SK-N-SH treated with all-trans-retinoic acid at 6 μM for 48 hours (cell line): ENCODE measurements at regions not wholly inside any gene's neighbourhood (a gene's known extent, or its start where the extent isn't known, plus 50 kb on each side); places are given as distances from the start of the nearest gene placed in this dataset.

ENCODE experiments used
- ATAC-seq: fragments of 200-7000 bp; cut with Tn5 transposase; 3 replicates; pipeline ENCODE4 v1.9.1; 2020; ENCODE audit warnings: mild to moderate bottlenecking, moderate library complexity
- ARNTL ChIP-seq: fragments of 450-650 bp; formaldehyde crosslinking; IDR thresholded peaks from 2 replicates; pipeline ENCODE4 v1.5.0; 2020; ENCODE audit warnings: low read depth, mild to moderate bottlenecking, moderate library complexity, borderline replicate concordance
- BACH2 ChIP-seq: fragments of 250-450 bp; sonication (Bioruptor Pico); IDR thresholded peaks from 2 replicates; pipeline ENCODE4 v1.9.0; 2021; ENCODE audit warnings: mild to moderate bottlenecking, borderline replicate concordance
- CREB5 ChIP-seq: fragments of 250-450 bp; sonication (Bioruptor Pico); IDR thresholded peaks from 2 replicates; pipeline ENCODE4 v1.5.1; 2020; ENCODE audit warnings: low read depth, mild to moderate bottlenecking, moderate library complexity
- CSDC2 ChIP-seq: fragments of 250-450 bp; sonication (Bioruptor Pico); IDR thresholded peaks from 2 replicates; pipeline ENCODE4 v1.5.0; 2020; ENCODE audit warnings: mild to moderate bottlenecking, moderate library complexity
- CSRNP3 ChIP-seq: fragments of 250-450 bp; sonication (Bioruptor Pico); IDR thresholded peaks from 2 replicates; pipeline ENCODE4 v1.5.1; 2021; ENCODE audit warnings: mild to moderate bottlenecking, moderate library complexity
- ESRRG ChIP-seq: fragments of 250-450 bp; sonication (Bioruptor Pico); IDR thresholded peaks from 2 replicates; pipeline ENCODE4 v1.6.1; 2021; ENCODE audit warnings: mild to moderate bottlenecking
- GLIS3 ChIP-seq: fragments of 250-450 bp; sonication (Bioruptor Pico); IDR thresholded peaks from 2 replicates; pipeline ENCODE4 v1.5.0; 2020; ENCODE audit warnings: mild to moderate bottlenecking, moderate library complexity
- ISL1 ChIP-seq: fragments of 250-450 bp; sonication (Bioruptor Pico); IDR thresholded peaks from 2 replicates; pipeline ENCODE4 v2.1.2; 2022; ENCODE audit warnings: mild to moderate bottlenecking, moderate library complexity
- OSR1 ChIP-seq: fragments of 250-450 bp; sonication (Bioruptor Pico); IDR thresholded peaks from 2 replicates; pipeline ENCODE4 v1.8.0; 2022; ENCODE audit warnings: moderate library complexity, mild to moderate bottlenecking, inconsistent platforms
- PATZ1 ChIP-seq: fragments of 250-450 bp; sonication (Bioruptor Pico); IDR thresholded peaks from 2 replicates; pipeline ENCODE4 v1.8.0; 2020; ENCODE audit warnings: mild to moderate bottlenecking, moderate library complexity, borderline replicate concordance
- POU6F1 ChIP-seq: fragments of 250-450 bp; sonication (Bioruptor Pico); IDR thresholded peaks from 2 replicates; pipeline ENCODE4 v1.8.0; 2021; ENCODE audit warnings: low read depth, mild to moderate bottlenecking, moderate library complexity, borderline replicate concordance
- PPARA ChIP-seq: fragments of 250-450 bp; sonication (Bioruptor Pico); IDR thresholded peaks from 2 replicates; pipeline ENCODE4 v1.5.0; 2020; ENCODE audit warnings: mild to moderate bottlenecking, borderline replicate concordance
- RARB ChIP-seq: fragments of 250-450 bp; sonication (Bioruptor Pico); IDR thresholded peaks from 2 replicates; pipeline ENCODE4 v1.8.0; 2021; ENCODE audit warnings: mild to moderate bottlenecking, moderate library complexity
- SNAI2 ChIP-seq: fragments of 250-450 bp; sonication (Bioruptor Pico); IDR thresholded peaks from 2 replicates; pipeline ENCODE4 v1.5.0; 2020; ENCODE audit warnings: mild to moderate bottlenecking, moderate library complexity
- TCF4 ChIP-seq: fragments of 250-450 bp; sonication (Bioruptor Pico); IDR thresholded peaks from 2 replicates; pipeline ENCODE4 v1.8.0; 2021; ENCODE audit warnings: mild to moderate bottlenecking, moderate library complexity, borderline replicate concordance
- TOX ChIP-seq: fragments of 250-450 bp; sonication (Bioruptor Pico); IDR thresholded peaks from 2 replicates; pipeline ENCODE4 v1.8.0; 2021; ENCODE audit warnings: mild to moderate bottlenecking, moderate library complexity, borderline replicate concordance
- TSHZ2 ChIP-seq: fragments of 250-450 bp; sonication (Bioruptor Pico); IDR thresholded peaks from 2 replicates; pipeline ENCODE4 v1.5.0; 2020; ENCODE audit warnings: mild to moderate bottlenecking, moderate library complexity
- ZC3H10 ChIP-seq: fragments of 250-450 bp; sonication (Bioruptor Pico); IDR thresholded peaks from 2 replicates; pipeline ENCODE4 v1.5.1; 2021; ENCODE audit warnings: mild to moderate bottlenecking, moderate library complexity
- ZFP3 ChIP-seq: fragments of 250-450 bp; sonication (Bioruptor Pico); IDR thresholded peaks from 2 replicates; pipeline ENCODE4 v1.5.0; 2020; ENCODE audit warnings: mild to moderate bottlenecking, moderate library complexity
- ZFP30 ChIP-seq: fragments of 450-650 bp; formaldehyde crosslinking; IDR thresholded peaks from 2 replicates; pipeline ENCODE4 v1.5.0; 2022; ENCODE audit warnings: mild to moderate bottlenecking, moderate library complexity
- ZNF565 ChIP-seq: fragments of 450-650 bp; formaldehyde crosslinking; conservative IDR thresholded peaks from 2 replicates; pipeline ENCODE4 v1.5.0; 2020; ENCODE audit warnings: low read depth, mild to moderate bottlenecking, moderate library complexity
- ZNF70 ChIP-seq: fragments of 450-650 bp; formaldehyde crosslinking; IDR thresholded peaks from 2 replicates; pipeline ENCODE4 v1.5.0; 2020; ENCODE audit warnings: mild to moderate bottlenecking, moderate library complexity
- ZNF8 ChIP-seq: fragments of 450-650 bp; formaldehyde crosslinking; IDR thresholded peaks from 2 replicates; pipeline ENCODE4 v1.5.0; 2020; ENCODE audit warnings: mild to moderate bottlenecking, moderate library complexity

GRCh38 chr2:217307023-217307422 lies 447.2 kb upstream of the TNP1 start:
- TF ChIP-seq TSHZ2 (CRISPR knock-in tag) = no peak
- no peak for TF ChIP-seq ISL1 (CRISPR knock-in tag)
- no peak for TF ChIP-seq TCF4 (CRISPR knock-in tag)
- TF ChIP-seq CREB5 = no peak
- no peak for TF ChIP-seq PPARA (CRISPR knock-in tag)
- no peak for TF ChIP-seq ZFP3 (CRISPR knock-in tag)
- no peak for TF ChIP-seq OSR1
- TF ChIP-seq CSRNP3 = no peak
- TF ChIP-seq ZNF70 (CRISPR knock-in tag) = no peak
- no peak for TF ChIP-seq ZNF565
- TF ChIP-seq PATZ1 (CRISPR knock-in tag) = no peak
- TF ChIP-seq ZC3H10 (CRISPR knock-in tag) = no peak
- no peak for TF ChIP-seq ESRRG (CRISPR knock-in tag)
- no peak for TF ChIP-seq ARNTL (CRISPR knock-in tag)
- no peak for TF ChIP-seq ZNF8 (CRISPR knock-in tag)
- no peak for TF ChIP-seq GLIS3 (CRISPR knock-in tag)
- no peak for TF ChIP-seq ZFP30 (CRISPR knock-in tag)
- TF ChIP-seq TOX (CRISPR knock-in tag) = no peak
- TF ChIP-seq POU6F1 (CRISPR knock-in tag) = no peak
- TF ChIP-seq CSDC2 (CRISPR knock-in tag) = no peak
- no peak for ATAC-seq

GRCh38 chr2:217305882-217306281 lies 446.0 kb upstream of the TNP1 start:
- TF ChIP-seq PPARA (CRISPR knock-in tag) (no peak), ZNF70 (CRISPR knock-in tag) (no peak), ZC3H10 (CRISPR knock-in tag) (no peak), SNAI2 (CRISPR knock-in tag) (no peak), ZFP30 (CRISPR knock-in tag) (no peak), ZNF8 (CRISPR knock-in tag) (no peak)
- TF ChIP-seq, all 23 proteins: peak for 0
- ATAC-seq = no peak

GRCh38 chr2:217304582-217304981 lies 444.7 kb upstream of the TNP1 start:
- no peak for ATAC-seq
- TF ChIP-seq ZNF70 (CRISPR knock-in tag) = no peak
- no peak for TF ChIP-seq CSDC2 (CRISPR knock-in tag)
- no peak for TF ChIP-seq ZFP30 (CRISPR knock-in tag)
- TF ChIP-seq BACH2 (CRISPR knock-in tag) = no peak
- no peak for TF ChIP-seq RARB (CRISPR knock-in tag)
- TF ChIP-seq PPARA (CRISPR knock-in tag) = no peak
- no peak for TF ChIP-seq ISL1 (CRISPR knock-in tag)
- no peak for TF ChIP-seq ZNF565
- no peak for TF ChIP-seq OSR1
- no peak for TF ChIP-seq TOX (CRISPR knock-in tag)
- no peak for TF ChIP-seq TCF4 (CRISPR knock-in tag)
- TF ChIP-seq GLIS3 (CRISPR knock-in tag) = no peak
- TF ChIP-seq ARNTL (CRISPR knock-in tag) = no peak
- TF ChIP-seq PATZ1 (CRISPR knock-in tag) = no peak
- TF ChIP-seq ESRRG (CRISPR knock-in tag) = no peak
- no peak for TF ChIP-seq ZC3H10 (CRISPR knock-in tag)
- TF ChIP-seq TSHZ2 (CRISPR knock-in tag) = no peak
- no peak for TF ChIP-seq SNAI2 (CRISPR knock-in tag)
- TF ChIP-seq ZNF8 (CRISPR knock-in tag) = no peak
